H9 (cell line): ENCODE measurements at regions not wholly inside any gene's neighbourhood (a gene's known extent, or its start where the extent isn't known, plus 50 kb on each side); places are given as distances from the start of the nearest gene placed in this dataset.

ENCODE experiments used
- DNase-seq: peaks from one replicate; pipeline ENCODE4 v3.0.0-alpha.2; 2017
- H2AFZ ChIP-seq: one replicate; pipeline ENCODE4 v1.6.1; 2013; ENCODE audit warnings: mild to moderate bottlenecking, low read length, control low read depth, moderate library complexity
- H2AK5ac ChIP-seq: 2 replicates; pipeline ENCODE4 v1.6.1; 2013; ENCODE audit warnings: low read length, control low read depth, mixed read lengths; ENCODE audit not compliant: insufficient read length
- H2BK120ac ChIP-seq: one replicate; pipeline ENCODE4 v1.6.1; 2013; ENCODE audit warnings: low read depth, mild to moderate bottlenecking, low read length, control low read depth, inconsistent platforms; ENCODE audit not compliant: poor library complexity, severe bottlenecking
- H2BK12ac ChIP-seq: 2 replicates; pipeline ENCODE4 v1.6.1; 2013; ENCODE audit warnings: low read length, control low read depth, mixed read lengths, low read depth; ENCODE audit not compliant: insufficient read length
- H2BK15ac ChIP-seq: 2 replicates; pipeline ENCODE4 v1.6.1; 2013; ENCODE audit warnings: low read depth, low read length, control low read depth
- H2BK20ac ChIP-seq: one replicate; pipeline ENCODE4 v1.6.1; 2013; ENCODE audit warnings: low read depth, mild to moderate bottlenecking, low read length, control low read depth, inconsistent platforms; ENCODE audit not compliant: poor library complexity, severe bottlenecking
- H2BK5ac ChIP-seq: 2 replicates; pipeline ENCODE4 v1.6.1; 2013; ENCODE audit warnings: low read length, control low read depth, mixed read lengths; ENCODE audit not compliant: insufficient read length
- H3K14ac ChIP-seq: 2 replicates; pipeline ENCODE4 v1.6.1; 2013; ENCODE audit warnings: low read length, control low read depth; ENCODE audit not compliant: insufficient read depth
- H3K18ac ChIP-seq: 2 replicates; pipeline ENCODE4 v1.6.1; 2013; ENCODE audit warnings: low read depth, mild to moderate bottlenecking, mixed read lengths, low read length, control low read depth; ENCODE audit not compliant: insufficient read length
- H3K23ac ChIP-seq: 2 replicates; pipeline ENCODE4 v1.6.1; 2013; ENCODE audit warnings: low read length, control low read depth, mixed read lengths, low read depth; ENCODE audit not compliant: insufficient read length
- H3K23me2 ChIP-seq: 2 replicates; pipeline ENCODE4 v1.6.1; 2013; ENCODE audit warnings: low read depth, mild to moderate bottlenecking, mixed read lengths, low read length, control low read depth; ENCODE audit not compliant: insufficient read length, poor library complexity, severe bottlenecking
- H3K27ac ChIP-seq: 2 replicates; pipeline ENCODE4 v1.5.1; 2013; ENCODE audit warnings: low read length, control low read depth, mixed read lengths, low read depth; ENCODE audit not compliant: insufficient read length
- H3K27me3 ChIP-seq: 2 replicates; pipeline ENCODE4 v1.6.1; 2013; ENCODE audit warnings: low read length, control low read depth, inconsistent platforms; ENCODE audit not compliant: insufficient read depth
- H3K4ac ChIP-seq: 2 replicates; pipeline ENCODE4 v1.6.1; 2013; ENCODE audit warnings: low read depth, mild to moderate bottlenecking, control low read depth, inconsistent platforms, low read length, moderate library complexity
- H3K4me1 ChIP-seq: 2 replicates; pipeline ENCODE4 v1.6.1; 2013; ENCODE audit warnings: low read length, control low read depth, inconsistent platforms; ENCODE audit not compliant: insufficient read depth
- H3K4me2 ChIP-seq: 2 replicates; pipeline ENCODE4 v1.6.1; 2013; ENCODE audit warnings: low read length, control low read depth, mixed read lengths; ENCODE audit not compliant: insufficient read length, insufficient read depth
- H3K56ac ChIP-seq: 2 replicates; pipeline ENCODE4 v1.6.1; 2013; ENCODE audit warnings: low read depth, mild to moderate bottlenecking, mixed read lengths, low read length, control low read depth; ENCODE audit not compliant: insufficient read length
- H3K79me1 ChIP-seq: 2 replicates; pipeline ENCODE4 v1.6.1; 2013; ENCODE audit warnings: low read depth, mild to moderate bottlenecking, moderate library complexity, low read length, control low read depth, inconsistent platforms; ENCODE audit not compliant: insufficient read depth, poor library complexity, severe bottlenecking
- H3K79me2 ChIP-seq: 2 replicates; pipeline ENCODE4 v1.6.1; 2013; ENCODE audit warnings: low read length, control low read depth, inconsistent platforms; ENCODE audit not compliant: insufficient read depth
- H3K9ac ChIP-seq: 2 replicates; pipeline ENCODE4 v1.6.1; 2013; ENCODE audit warnings: low read length, control low read depth, mixed read lengths; ENCODE audit not compliant: insufficient read length; ENCODE audit errors: extremely low read depth
- H3K9me3 ChIP-seq: one replicate; pipeline ENCODE4 v1.6.1; 2013; ENCODE audit warnings: low read depth, low read length, inconsistent platforms; ENCODE audit not compliant: control insufficient read depth
- H3T11ph ChIP-seq: one replicate; pipeline ENCODE4 v1.6.1; 2013; ENCODE audit warnings: mild to moderate bottlenecking, low read length, control low read depth, inconsistent platforms
- H4K20me1 ChIP-seq: one replicate; pipeline ENCODE4 v1.6.1; 2013; ENCODE audit not compliant: control insufficient read depth, insufficient read length, insufficient read depth
- H4K5ac ChIP-seq: 2 replicates; pipeline ENCODE4 v1.6.1; 2013; ENCODE audit warnings: low read depth, mild to moderate bottlenecking, mixed read lengths, low read length, control low read depth; ENCODE audit not compliant: insufficient read length
- H4K8ac ChIP-seq: replicated peaks from 2 replicates; pipeline ENCODE4 v1.6.1; 2013; ENCODE audit warnings: low read length, control low read depth, mixed read lengths, low read depth; ENCODE audit not compliant: insufficient read length
- H4K91ac ChIP-seq: 2 replicates; pipeline ENCODE4 v1.6.1; 2013; ENCODE audit warnings: low read depth, mild to moderate bottlenecking, moderate library complexity, mixed read lengths, low read length, control low read depth; ENCODE audit not compliant: insufficient read length
- H3K27ac Mint-ChIP-seq, 3 experiments: 2 replicates in 2 of 3; 3 replicates in 1 of 3; pipeline ENCODE4 v1.8.0; 2020 to 2021; ENCODE audit warnings: mixed read lengths in 3 of 3, mild to moderate bottlenecking in 1 of 3, moderate library complexity in 1 of 3
- H3K27me3 Mint-ChIP-seq: 2 replicates; pipeline ENCODE4 v1.8.0; 2021; ENCODE audit warnings: low read depth, mild to moderate bottlenecking, moderate library complexity, mixed read lengths
- H3K36me3 Mint-ChIP-seq, 3 experiments: 2 replicates in 2 of 3; 3 replicates in 1 of 3; pipeline ENCODE4 v1.8.0; 2020 to 2021; ENCODE audit warnings: low read depth in 3 of 3, mixed read lengths in 3 of 3; ENCODE audit not compliant: insufficient read depth in 1 of 3
- H3K4me1 Mint-ChIP-seq, 2 experiments: 2 replicates each; pipeline ENCODE4 v1.8.0; 2020; ENCODE audit warnings: mixed read lengths in 2 of 2
- H3K4me3 Mint-ChIP-seq, 2 experiments: 2 replicates in 1 of 2; 3 replicates in 1 of 2; pipeline ENCODE4 v1.8.0; 2020 to 2021; ENCODE audit warnings: mild to moderate bottlenecking in 2 of 2, mixed read lengths in 2 of 2, moderate library complexity in 1 of 2
- H3K9me3 Mint-ChIP-seq, 2 experiments: 2 replicates in 1 of 2; 3 replicates in 1 of 2; pipeline ENCODE4 v1.8.0; 2020; ENCODE audit warnings: mild to moderate bottlenecking in 2 of 2, mixed read lengths in 2 of 2, moderate library complexity in 1 of 2
- WGBS: extraction: QIAGEN DNeasy Blood & Tissue Kit; methylation state at CpG from one replicate; pipeline ENCODE4 v1.1.7; 2013; ENCODE audit warnings: missing lambda C conversion rate, low lambda C conversion rate, mixed read lengths; ENCODE audit not compliant: insufficient read length; ENCODE audit errors: extremely low coverage; 5-methylcytosine and 5-hydroxymethylcytosine counted together
- TF ChIP-seq, protein P1 (sequence below): fragments of 200-600 bp; sonication (generic); conservative IDR thresholded peaks from 3 replicates; pipeline ENCODE4 v1.8.0; 2021; ENCODE audit warnings: antibody characterized with exemption, mild to moderate bottlenecking

- no peak overlapping the region for H3K4ac ChIP-seq
- no peak overlapping the region for H3K14ac ChIP-seq
- H3K27ac ChIP-seq: no peak overlapping the region
- Mint-ChIP-seq H3K4me1 (peaks cover 3 to 6% of the 10 kb centered on the region in 2 experiments), H3K9me3 (no peaks in the 10 kb centered on the region), H3K27me3 (no peaks in the 10 kb centered on the region; the same call in 1 of the 2 replicates), H3K27ac (no peak overlapping the region), H3K4me3 (no peak overlapping the region), H3K36me3 (no peaks in the 10 kb centered on the region)
- no peak overlapping the region for H3K56ac ChIP-seq
- H3K18ac ChIP-seq: no peak overlapping the region
- no peak overlapping the region for H4K5ac ChIP-seq
- H3K4me2 ChIP-seq: no peak overlapping the region
- no peak overlapping the region for H2BK20ac ChIP-seq
- H3K27me3 ChIP-seq: no peaks in the 10 kb centered on the region
- no peaks in the 10 kb centered on the region for H3K79me1 ChIP-seq
- no peak for DNase-seq
- H3K23me2 ChIP-seq: no peaks in the 10 kb centered on the region
- no peak overlapping the region for H4K91ac ChIP-seq
- H4K20me1 ChIP-seq: no peaks in the 10 kb centered on the region
- no peak overlapping the region for H2BK5ac ChIP-seq
- TF ChIP-seq, protein P1, sequence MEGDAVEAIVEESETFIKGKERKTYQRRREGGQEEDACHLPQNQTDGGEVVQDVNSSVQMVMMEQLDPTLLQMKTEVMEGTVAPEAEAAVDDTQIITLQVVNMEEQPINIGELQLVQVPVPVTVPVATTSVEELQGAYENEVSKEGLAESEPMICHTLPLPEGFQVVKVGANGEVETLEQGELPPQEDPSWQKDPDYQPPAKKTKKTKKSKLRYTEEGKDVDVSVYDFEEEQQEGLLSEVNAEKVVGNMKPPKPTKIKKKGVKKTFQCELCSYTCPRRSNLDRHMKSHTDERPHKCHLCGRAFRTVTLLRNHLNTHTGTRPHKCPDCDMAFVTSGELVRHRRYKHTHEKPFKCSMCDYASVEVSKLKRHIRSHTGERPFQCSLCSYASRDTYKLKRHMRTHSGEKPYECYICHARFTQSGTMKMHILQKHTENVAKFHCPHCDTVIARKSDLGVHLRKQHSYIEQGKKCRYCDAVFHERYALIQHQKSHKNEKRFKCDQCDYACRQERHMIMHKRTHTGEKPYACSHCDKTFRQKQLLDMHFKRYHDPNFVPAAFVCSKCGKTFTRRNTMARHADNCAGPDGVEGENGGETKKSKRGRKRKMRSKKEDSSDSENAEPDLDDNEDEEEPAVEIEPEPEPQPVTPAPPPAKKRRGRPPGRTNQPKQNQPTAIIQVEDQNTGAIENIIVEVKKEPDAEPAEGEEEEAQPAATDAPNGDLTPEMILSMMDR: no peak
- H2BK12ac ChIP-seq: no peak overlapping the region
- H2BK15ac ChIP-seq: peak overlapping the region; percentile 80; the same call in 1 of the 2 replicates
- no peak overlapping the region for H4K8ac ChIP-seq
- H2BK120ac ChIP-seq: no peak overlapping the region
- no peaks in the 10 kb centered on the region for H3K4me1 ChIP-seq
- no CpG with 5 or more reads among the region's 4 CpGs for WGBS
- H3K23ac ChIP-seq: no peak overlapping the region
- H3K9ac ChIP-seq: no peak overlapping the region
- H2AFZ ChIP-seq: no peak overlapping the region
- no peaks in the 10 kb centered on the region for H3K9me3 ChIP-seq
- no peak overlapping the region for H3T11ph ChIP-seq
- no peaks in the 10 kb centered on the region for H3K79me2 ChIP-seq
- H2AK5ac ChIP-seq: no peak overlapping the region
Measured at GRCh38 chr4:138770818-138771217, 244.8 kb upstream of the NOCT start.
